Skeletal muscle cell (primary cell): ENCODE measurements at regions not wholly inside any gene's neighbourhood (a gene's known extent, or its start where the extent isn't known, plus 50 kb on each side); places are given as distances from the start of the nearest gene placed in this dataset.
"Not testable (repeated sequence)": the region's sequence is repeated elsewhere in the genome, so short reads cannot be mapped to it uniquely, and the experiment has no call there.

Experiments used
- DNase-seq: peaks from one replicate; pipeline ENCODE4 v3.0.0-alpha.2; 2010; ENCODE audit warnings: low read depth
- H3K4me3 ChIP-seq: 2 replicates; pipeline ENCODE4 v1.5.1; 2011; ENCODE audit warnings: low read depth, mild to moderate bottlenecking, control low read depth, low read length, moderate library complexity

DNA sequence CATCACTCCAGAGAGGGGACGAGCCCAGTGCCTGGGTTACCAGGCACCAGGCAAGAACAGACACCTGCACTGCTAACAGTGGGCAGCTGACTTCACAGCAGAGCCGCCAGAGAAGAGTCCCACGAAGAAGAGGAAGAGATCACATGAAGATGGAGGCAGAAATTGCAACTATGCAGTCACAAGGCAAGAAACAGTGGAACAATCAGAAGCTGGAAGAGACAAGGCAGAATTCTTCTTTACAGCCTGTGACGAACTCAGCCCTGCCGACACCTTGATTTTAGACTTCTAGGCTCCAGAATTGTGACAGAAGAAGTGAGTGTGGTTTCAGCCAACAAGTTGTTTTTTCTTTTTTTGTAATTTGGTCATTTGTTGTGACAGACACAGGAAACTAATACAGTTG, 59.2 kb downstream of the IL12A start:
- no peak for DNase-seq
- no peak overlapping the region for H3K4me3 ChIP-seq

DNA sequence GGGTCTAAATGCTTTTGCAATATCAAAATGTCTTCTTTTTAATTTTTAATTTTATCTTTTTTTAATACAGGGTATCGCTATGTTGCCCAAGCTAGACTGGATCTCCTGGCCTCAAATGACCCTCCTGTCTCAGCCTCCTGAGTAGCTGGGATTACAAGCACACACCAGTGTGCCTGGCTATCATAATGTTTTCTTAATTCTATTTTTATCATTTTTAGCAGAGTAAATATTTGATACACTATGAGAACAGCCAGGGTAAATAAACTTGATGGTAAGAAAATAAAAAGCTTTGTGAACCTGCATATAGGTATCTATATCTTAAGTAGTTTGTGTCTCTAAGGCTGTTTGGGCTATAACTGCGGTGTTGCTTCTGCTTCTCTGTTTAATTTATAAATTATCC, 60.4 kb downstream of the IL12A start:
- no peak overlapping the region for H3K4me3 ChIP-seq
- DNase-seq = no peak

DNA sequence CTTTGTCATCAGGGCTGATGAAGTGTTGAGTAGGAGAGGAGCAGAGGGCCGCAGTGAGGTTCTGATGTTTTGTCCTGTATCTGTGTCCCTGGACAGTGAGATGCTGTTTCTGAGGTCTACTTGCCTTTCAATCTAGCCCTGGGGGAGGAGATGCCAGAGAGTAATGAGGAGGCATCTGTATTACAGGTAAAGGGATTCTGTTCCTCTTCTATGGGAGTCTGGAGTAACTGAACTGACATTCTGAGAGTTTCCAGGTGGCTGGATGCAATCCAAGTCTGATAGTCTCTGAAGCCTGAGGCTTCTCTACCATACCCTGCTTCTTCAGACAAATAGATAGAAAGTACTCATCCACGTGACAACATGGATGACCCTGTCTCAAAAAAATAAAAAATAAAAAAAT, 60.9 kb downstream of the IL12A start:
- DNase-seq = no peak

DNA sequence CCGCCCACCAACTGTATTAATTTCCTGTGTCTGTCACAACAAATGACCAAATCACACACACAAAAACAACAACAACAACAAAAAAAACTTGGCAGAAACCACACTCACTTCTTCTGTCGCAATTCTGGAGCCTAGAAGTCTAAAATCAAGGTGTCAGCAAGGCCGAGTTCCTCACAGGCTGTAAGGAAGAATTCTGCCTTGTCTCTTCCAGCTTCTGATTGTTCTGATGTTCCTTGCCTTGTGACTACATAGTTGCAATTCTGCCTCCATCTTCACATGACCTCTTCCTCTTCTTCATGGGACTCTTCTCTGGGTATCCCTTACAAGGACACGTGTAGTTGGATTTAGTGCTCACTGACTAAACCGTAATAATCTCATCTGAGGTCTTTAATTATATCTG, 61.4 kb downstream of the IL12A start:
- H3K4me3 ChIP-seq = no peak overlapping the region
- no peak for DNase-seq

More for the DNA sequence above, 60.9 kb downstream of the IL12A start:
- no peak overlapping the region for H3K4me3 ChIP-seq

DNA sequence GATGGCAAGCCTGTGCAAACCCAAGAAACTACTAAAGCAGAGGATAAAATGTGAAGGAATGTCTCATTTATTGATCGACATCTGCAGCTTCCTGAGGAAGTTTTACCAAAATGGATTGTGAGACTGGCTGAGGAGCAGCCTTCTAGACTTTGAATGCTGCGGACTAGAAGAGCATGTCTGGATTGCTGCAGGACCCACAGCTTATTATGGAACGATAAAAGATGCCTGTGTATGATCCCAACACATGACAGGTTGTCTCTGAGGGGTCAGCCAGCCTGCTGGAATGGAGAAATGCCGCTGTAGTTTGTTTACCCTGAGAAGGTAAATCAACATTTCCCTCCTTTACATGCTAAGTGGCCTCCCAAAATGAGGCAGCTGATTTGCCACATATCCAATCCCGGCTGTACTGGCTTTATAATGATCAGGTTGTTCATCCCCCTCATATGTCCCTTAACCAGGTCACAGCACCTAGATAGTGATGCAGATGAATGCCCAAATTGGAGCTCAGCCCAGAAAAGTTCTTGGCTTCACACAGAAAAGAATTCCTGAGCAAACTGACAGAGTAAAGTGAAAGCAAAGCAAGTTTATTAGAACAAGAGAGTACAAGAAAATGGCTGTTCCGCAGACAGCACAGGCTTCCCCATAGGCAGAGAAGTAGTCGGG, 63.9 kb downstream of the IL12A start:
- no peak overlapping the region for H3K4me3 ChIP-seq
- no peak for DNase-seq

DNA sequence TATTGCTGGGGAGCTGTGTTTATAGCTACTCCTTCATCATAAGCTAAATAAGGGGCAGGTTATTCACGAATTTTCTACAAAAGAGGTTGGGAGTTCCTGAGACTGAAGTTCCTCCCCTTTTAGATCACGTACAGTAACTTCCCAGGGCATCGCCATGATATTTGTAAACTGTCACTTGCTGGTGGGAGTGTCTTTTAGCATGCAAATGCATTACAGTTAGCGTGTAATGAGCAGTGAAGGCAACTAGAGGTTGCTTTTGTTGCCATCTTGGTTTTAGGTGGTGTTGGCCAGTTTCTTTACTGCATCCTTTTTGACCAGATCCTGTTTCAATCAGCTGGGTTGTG, 64.4 kb downstream of the IL12A start:
- H3K4me3 ChIP-seq = no peak overlapping the region
- DNase-seq = no peak

GRCh38 chr3:160054862-160055261, 66.2 kb downstream of the IL12A start:
- not testable (repeated sequence) for H3K4me3 ChIP-seq, DNase-seq

DNA sequence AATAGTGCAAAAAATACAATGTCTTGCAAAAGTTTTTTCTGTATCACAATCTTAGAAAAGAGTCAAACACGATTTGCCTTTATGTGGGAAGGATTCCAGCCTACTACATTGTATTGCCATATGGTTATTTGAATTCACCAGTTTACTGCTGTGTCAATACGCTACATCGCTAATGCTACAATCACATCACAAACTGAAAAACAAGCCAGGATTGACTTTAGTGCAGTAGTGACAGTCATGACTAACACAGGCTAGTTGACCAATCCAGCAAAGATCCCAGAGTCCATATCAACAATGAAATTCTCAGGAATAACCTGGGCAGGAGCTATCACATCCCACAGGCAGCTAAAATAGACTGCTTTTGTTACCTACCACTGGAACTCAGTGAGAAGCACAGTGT, 67.0 kb downstream of the IL12A start:
- no peak for DNase-seq
- no peak overlapping the region for H3K4me3 ChIP-seq

- DNase-seq = no peak
- H3K4me3 ChIP-seq = no peak overlapping the region
Measured at GRCh38 chr3:160057331-160057730, 68.7 kb downstream of the IL12A start.

DNA sequence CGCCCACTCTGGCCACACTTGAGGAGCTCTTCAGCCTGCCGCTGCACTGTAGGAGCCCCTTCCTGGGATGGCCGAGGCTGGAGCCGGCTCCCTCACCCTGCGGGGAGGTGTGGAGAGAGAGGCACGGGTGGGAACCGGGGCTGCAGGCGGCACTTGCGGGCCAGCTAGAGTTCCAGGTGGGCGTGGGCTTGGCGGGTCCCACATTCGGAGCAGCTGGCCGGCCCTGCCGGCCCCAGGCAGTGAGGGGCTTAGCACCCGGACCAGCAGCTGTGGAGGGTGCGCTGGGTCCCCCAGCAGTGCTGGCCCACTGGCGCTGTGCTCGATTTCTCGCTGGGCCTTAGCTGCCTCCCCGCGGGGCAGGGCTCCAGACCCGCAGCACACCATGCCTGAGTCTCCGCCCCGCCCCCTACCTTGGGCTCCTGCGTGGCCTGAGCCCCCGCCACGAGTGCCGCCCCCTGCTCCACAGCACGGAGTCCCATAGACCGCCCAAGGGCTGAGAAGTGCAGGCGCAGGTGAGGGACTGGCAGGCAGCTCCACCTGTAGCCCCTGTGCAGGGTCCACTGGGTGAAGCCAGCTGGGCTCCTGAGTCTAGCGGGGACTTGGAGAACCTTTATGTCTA, 71.9 kb downstream of the IL12A start:
- DNase-seq = no peak
- H3K4me3 ChIP-seq = no peak overlapping the region

- no peak overlapping the region for H3K4me3 ChIP-seq
- no peak for DNase-seq
Measured at GRCh38 chr3:160061525-160061924, 72.9 kb downstream of the IL12A start.

GRCh38 chr3:160065282-160065681, 76.6 kb downstream of the IL12A start:
- H3K4me3 ChIP-seq = no peak overlapping the region
- no peak for DNase-seq

DNA sequence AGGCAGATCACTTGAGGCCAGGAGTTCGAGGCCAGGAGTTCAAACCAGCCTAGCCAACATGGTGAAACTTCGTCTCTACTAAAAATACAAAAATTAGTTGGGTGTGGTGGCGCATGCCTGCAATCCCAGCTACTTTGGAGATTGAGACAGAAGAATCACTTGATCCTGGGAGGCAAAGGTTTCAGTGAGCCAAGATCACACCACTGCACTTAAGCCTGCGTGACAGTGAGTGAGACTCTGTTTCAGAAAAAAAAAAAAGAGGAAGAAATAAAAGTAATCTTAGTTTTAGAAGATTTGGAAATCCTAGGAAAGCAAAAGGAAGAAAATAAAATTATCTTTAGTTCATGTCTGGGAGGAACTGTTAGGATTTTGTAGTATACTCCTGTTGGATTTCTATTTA, 77.2 kb downstream of the IL12A start:
- no peak for DNase-seq
- no peak overlapping the region for H3K4me3 ChIP-seq

- H3K4me3 ChIP-seq = no peak overlapping the region
- no peak for DNase-seq
Measured at GRCh38 chr3:160069986-160070385, 81.4 kb downstream of the IL12A start.

GRCh38 chr3:160076519-160076918, 87.9 kb downstream of the IL12A start:
- no peak overlapping the region for H3K4me3 ChIP-seq
- no peak for DNase-seq

DNA sequence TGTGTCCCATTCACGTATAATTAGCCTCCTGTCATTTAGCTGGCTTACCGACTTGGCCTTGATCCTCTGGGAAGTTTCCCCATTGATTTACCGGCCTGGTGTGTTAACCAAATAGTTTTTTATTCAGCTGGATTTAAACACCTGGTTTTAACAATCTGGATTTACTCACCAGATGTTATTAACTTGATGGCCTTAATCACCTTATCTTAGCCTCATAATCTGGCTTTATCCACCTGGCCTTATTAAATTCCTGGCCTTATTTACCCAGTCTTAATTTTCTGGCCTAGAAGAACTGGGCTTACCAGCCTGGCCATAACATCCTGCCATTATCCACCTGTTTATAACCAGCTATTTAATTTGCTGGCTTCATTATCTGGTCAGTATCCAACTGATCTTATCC, 89.9 kb downstream of the IL12A start:
- no peak overlapping the region for H3K4me3 ChIP-seq
- no peak for DNase-seq

DNA sequence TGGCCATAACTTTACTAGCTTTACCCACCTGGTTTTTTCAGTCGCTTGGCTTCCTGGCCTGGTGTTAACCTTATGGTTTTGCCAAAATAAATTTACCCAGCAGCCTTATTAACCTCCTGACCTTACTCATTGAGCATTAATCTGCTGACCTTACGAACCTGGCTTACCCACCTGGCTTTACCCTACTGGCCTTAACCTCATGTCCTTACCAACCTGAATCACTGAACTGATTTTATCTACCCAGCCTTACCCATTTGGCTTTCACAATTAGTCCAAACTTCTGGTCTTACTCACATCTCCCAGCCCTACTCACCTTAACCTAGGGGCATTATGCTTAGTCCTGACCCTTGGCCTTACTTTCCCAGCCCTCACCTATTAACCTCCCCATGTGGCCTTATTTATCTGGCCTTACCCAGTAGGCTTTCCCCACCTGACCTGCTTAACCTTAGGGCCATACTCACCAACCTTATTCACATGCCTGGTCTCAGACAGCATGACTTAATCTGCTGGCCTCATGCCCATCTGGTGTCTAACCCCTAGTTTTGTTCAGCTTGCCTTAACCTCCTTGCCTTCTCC, 93.4 kb downstream of the IL12A start:
- no peak for DNase-seq
- no peak overlapping the region for H3K4me3 ChIP-seq

GRCh38 chr3:160084998-160085397, 96.4 kb downstream of the IL12A start:
- DNase-seq = no peak

GRCh38 chr3:160088492-160089137, 100.0 kb downstream of the IL12A start:
- DNase-seq = no peak
- no peak overlapping the region for H3K4me3 ChIP-seq

More at GRCh38 chr3:160084998-160085397, 96.4 kb downstream of the IL12A start:
- no peak overlapping the region for H3K4me3 ChIP-seq

DNA sequence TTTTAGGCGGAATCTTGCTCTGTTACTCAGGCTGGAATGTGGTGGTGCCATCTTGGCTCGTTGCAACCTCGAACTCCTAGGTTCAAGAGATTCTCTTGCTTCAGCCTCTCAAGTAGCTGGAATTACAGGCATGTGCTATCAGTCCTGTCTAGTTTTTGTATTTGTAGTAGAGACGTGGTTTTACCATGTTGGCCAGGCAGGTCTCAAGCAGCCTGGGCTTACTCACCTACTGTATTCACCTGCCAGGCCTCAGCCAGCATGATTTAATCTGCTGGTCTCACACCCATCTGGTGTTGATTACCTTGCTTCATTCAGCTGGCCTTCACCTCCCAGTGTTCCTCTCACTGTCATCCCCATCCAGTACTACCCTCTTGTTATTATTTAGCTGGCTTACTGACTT, 102.0 kb downstream of the IL12A start:
- no peak overlapping the region for H3K4me3 ChIP-seq
- DNase-seq = no peak

GRCh38 chr3:160091441-160091840, 102.8 kb downstream of the IL12A start:
- no peak for DNase-seq

More at GRCh38 chr3:160091441-160091840, 102.8 kb downstream of the IL12A start:
- no peak overlapping the region for H3K4me3 ChIP-seq
